Motor neuron (in vitro differentiated cells): ENCODE measurements at regions not wholly inside any gene's neighbourhood (a gene's known extent, or its start where the extent isn't known, plus 50 kb on each side); places are given as distances from the start of the nearest gene placed in this dataset.

Experiments used
- ATAC-seq, 8 experiments: fragments of 200-7000 bp; cut with Tn5 transposase; replicated peaks in 6 of 8; 2 replicates each; pipeline ENCODE4 v1.8.0; 2021; ENCODE audit warnings: mild to moderate bottlenecking in 8 of 8, moderate library complexity in 8 of 8
- H3K27ac ChIP-seq, 2 donors: fragments of 250-450 bp; sonication (Bioruptor Pico); 2 replicates each; pipeline ENCODE4 v1.9.0; 2021; ENCODE audit warnings: antibody characterized with exemption in 2 of 2, mild to moderate bottlenecking in 2 of 2, moderate library complexity in 1 of 2
- H3K4me1 ChIP-seq, 2 donors: fragments of 250-450 bp; sonication (Bioruptor Pico); replicated peaks in 1 of 2; 2 replicates each; pipeline ENCODE4 v1.6.1; 2021; ENCODE audit warnings: antibody characterized with exemption in 2 of 2, mild to moderate bottlenecking in 2 of 2, moderate library complexity in 1 of 2
- H3K4me3 ChIP-seq, 5 donors: fragments of 250-450 bp; sonication (Bioruptor Pico); 2 replicates each; pipeline ENCODE4 v1.9.0; 2021; ENCODE audit warnings: antibody characterized with exemption in 5 of 5, mild to moderate bottlenecking in 5 of 5, moderate library complexity in 4 of 5
- WGBS, 10 experiments: fragments of 450-650 bp; shearing (Covaris generic); methylation state at CpG; one replicate each; pipeline ENCODE4 v1.0.0; 2022; 5-methylcytosine and 5-hydroxymethylcytosine counted together
- in situ Hi-C, 9 experiments: fragments of 400-800 bp; cut with MboI; loops; one replicate each; pipeline ENCODE4 v1.15.0; 2021; ENCODE audit warnings: low sequenced_read_pairs in 9 of 9, low pct_unique_long_range_greater_than_20kb in 2 of 9; ENCODE audit not compliant: unreplicated experiment in 9 of 9

GRCh38 chr18:79608069-79608468 lies 71.5 kb upstream of the CTDP1 start:
- WGBS, 10 experiments, result 24 to 100% (median 83%) methylated on average over 2 to 6 of the region's 9 CpGs; no CpG with 5 or more reads in 3 of the 10 experiments
- ATAC-seq, result peak in 1 of 8 experiments; percentile 47
- no peak overlapping the region for H3K4me3 ChIP-seq
- in situ Hi-C loops, result no loop called here
- H3K4me1 ChIP-seq, result peaks cover 7 to 19% of the 10 kb centered on the region in 2 donors
- no peak overlapping the region for H3K27ac ChIP-seq

DNA sequence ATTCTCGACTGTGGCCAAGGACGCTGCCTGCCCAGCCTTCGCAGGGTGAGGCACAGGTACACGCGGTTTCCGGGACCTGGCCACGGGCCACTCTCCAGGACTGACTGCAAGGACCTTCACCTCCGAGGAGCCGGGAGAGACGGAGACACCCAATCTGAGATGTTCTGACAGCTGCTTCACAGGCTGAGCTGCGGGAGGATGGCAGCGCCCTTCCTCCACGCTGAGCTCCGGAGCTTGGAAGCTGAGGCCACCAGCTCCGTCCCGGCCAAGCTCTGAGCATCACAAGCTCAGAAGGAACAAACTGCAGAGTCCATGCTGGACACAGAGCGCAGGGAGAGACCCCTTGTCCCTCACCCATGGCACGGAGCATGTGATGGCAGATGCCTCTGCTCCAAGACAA lies 71.1 kb upstream of the CTDP1 start:
- H3K4me1 ChIP-seq, result peaks cover 7 to 19% of the 10 kb centered on the region in 2 donors
- 0 to 95% (median 80%) methylated on average over 2 to 10 of the region's 18 CpGs; no CpG with 5 or more reads in 3 of the 10 experiments for WGBS, 10 experiments
- ATAC-seq, result no peak
- H3K27ac ChIP-seq, result no peak overlapping the region
- H3K4me3 ChIP-seq, result no peak overlapping the region
- in situ Hi-C loops, result no loop called here

DNA sequence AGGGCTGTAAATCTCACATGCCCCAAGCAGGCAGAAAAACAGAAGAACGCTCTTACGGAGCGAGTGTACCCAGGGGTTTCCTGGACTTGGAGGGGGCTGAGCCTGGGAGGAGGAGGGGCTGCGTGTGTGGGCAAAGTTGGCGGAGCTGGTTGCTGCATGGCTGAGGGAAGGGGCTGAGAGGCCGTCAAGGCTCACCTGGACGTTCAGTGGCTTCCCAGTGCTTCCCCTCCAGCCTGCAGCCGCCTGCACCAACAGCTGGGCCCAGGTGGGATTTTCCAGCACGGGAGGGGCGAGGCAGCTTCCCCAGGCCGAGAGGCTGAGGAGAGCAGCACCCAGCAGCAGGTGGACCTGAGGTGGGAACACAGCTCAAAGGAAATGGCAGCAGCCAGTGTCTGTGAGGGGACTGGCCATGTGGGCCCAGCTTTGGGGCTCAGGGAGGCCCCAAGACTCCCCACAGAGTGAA lies 70.6 kb upstream of the CTDP1 start:
- WGBS, 10 experiments, result 100% methylated on average over 1 of the region's 11 CpGs; no CpG with 5 or more reads in 8 of the 10 experiments
- Histone ChIP-seq H3K4me1 (peaks cover 7 to 19% of the 10 kb centered on the region in 2 donors), H3K4me3 (no peak overlapping the region), H3K27ac (no peak overlapping the region)
- in situ Hi-C loops, result no loop called here
- no peak for ATAC-seq

GRCh38 chr18:79609841-79610281 lies 69.7 kb upstream of the CTDP1 start:
- Histone ChIP-seq H3K27ac (no peak overlapping the region), H3K4me3 (no peak overlapping the region), H3K4me1 (peaks cover 7 to 19% of the 10 kb centered on the region in 2 donors)
- in situ Hi-C loops, result no loop called here
- 50 to 90% methylated on average over 1 to 2 of the region's 16 CpGs; no CpG with 5 or more reads in 8 of the 10 experiments for WGBS, 10 experiments
- no peak for ATAC-seq

GRCh38 chr18:79610461-79611039 lies 69.1 kb upstream of the CTDP1 start:
- Histone ChIP-seq H3K27ac (no peak overlapping the region), H3K4me3 (no peak overlapping the region), H3K4me1 (peaks cover 7 to 19% of the 10 kb centered on the region in 2 donors)
- in situ Hi-C loops, result no loop called here
- peak in 3 of 8 experiments; percentile 4 to 6 (median 5) for ATAC-seq
- WGBS, 10 experiments, result 88 to 100% (median 97%) methylated on average over 1 to 4 of the region's 23 CpGs; no CpG with 5 or more reads in 4 of the 10 experiments

GRCh38 chr18:79611040-79611681 lies 68.4 kb upstream of the CTDP1 start:
- Histone ChIP-seq H3K4me3 (no peak overlapping the region), H3K27ac (no peak overlapping the region), H3K4me1 (peaks cover 7 to 19% of the 10 kb centered on the region in 2 donors)
- WGBS, 10 experiments, result 38 to 65% (median 47%) methylated on average over 3 to 6 of the region's 20 CpGs; no CpG with 5 or more reads in 7 of the 10 experiments
- ATAC-seq, result peak in 6 of 8 experiments; percentile 51 to 87 (median 81)
- in situ Hi-C loops, result no loop called here

DNA sequence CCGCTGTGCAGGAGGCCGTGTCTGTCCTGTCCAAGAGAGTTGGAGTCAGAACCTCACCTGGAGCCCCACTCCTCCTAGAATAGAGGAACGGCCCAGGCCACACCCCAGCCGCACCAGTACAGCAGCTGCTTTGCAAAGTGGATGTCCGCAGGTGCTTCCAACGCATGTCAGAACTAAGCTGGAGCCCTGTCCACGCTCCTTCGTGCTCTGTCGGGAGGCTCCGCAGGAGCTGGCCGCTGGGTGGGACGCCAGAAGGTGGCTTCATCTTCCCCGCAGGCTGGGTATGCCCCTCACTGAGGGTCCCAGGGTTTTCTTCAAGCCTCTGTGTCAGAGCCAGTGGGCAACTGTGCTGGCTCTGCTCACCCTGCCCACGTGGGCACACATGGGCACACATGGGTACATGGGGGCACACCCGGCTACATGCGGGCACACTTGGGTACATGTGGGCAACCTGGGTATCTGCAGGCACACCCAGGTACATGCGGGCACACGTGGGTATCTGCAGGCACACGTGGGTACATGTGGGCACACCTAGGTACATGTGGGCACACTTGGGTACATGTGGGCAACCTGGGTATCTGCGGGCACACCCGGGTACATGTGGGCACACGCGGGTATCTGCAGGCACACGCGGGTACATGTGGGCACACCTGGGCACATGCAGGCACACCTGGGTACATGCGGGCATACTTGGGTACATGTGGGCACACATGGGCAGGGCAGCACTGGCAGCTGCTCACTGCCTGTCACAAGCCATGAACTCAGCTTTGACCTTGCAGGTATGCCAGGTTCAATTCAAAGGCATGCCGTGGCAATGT lies 67.1 kb upstream of the CTDP1 start:
- peaks cover 7 to 19% of the 10 kb centered on the region in 2 donors for H3K4me1 ChIP-seq
- WGBS, 10 experiments, result 75 to 100% (median 92%) methylated on average over 1 to 11 of the region's 27 CpGs; no CpG with 5 or more reads in 7 of the 10 experiments
- H3K27ac ChIP-seq, result no peak overlapping the region
- in situ Hi-C loops, result no loop called here
- no peak for ATAC-seq
- H3K4me3 ChIP-seq, result no peak overlapping the region

GRCh38 chr18:79613186-79613931 lies 66.2 kb upstream of the CTDP1 start:
- Histone ChIP-seq H3K27ac (no peak overlapping the region), H3K4me1 (peaks cover 0 to 14% of the 10 kb centered on the region in 2 donors), H3K4me3 (no peak overlapping the region)
- 54 to 100% (median 88%) methylated on average over 1 to 14 of the region's 33 CpGs; no CpG with 5 or more reads in 3 of the 10 experiments for WGBS, 10 experiments
- in situ Hi-C loops, result no loop called here
- ATAC-seq, result no peak

DNA sequence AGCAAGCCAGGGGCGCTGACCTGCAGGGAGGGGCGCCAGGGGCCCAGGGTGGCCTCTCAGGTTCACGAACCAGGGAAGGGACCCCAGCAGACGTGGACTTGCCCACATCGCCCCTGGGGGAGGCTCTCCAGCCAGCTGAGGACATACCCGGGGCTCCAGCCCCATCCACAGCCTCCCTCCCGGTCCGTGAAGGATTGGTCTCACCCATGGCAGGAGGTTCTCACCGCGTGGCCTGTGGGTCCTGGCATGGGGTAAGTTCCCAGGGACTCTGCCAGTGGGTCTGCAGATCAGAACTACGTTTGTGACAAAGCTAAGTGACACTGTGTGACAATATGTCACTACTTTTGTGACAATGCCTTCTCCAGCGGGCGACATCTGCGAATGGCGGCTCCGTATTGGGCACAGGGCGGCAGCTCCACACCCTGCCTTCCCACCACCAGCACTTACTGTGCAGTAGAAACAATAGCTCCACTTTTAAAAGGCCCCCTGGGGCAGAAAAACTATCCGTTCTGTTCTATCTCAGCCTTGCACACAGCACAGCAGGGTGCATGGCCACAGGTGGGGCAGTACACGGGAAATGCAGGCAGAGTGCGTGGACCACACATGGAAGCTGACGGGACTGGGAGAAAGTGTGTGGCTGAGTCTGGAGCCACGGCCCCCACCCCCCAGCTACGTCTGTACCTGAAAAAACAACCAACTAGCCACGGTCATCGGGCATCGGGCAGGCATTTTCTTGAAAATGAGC lies 65.2 kb upstream of the CTDP1 start:
- ATAC-seq, result no peak
- no peak overlapping the region for H3K27ac ChIP-seq
- H3K4me1 ChIP-seq, result peaks cover 0 to 10% of the 10 kb centered on the region in 2 donors
- WGBS, 10 experiments, result 65 to 100% (median 87%) methylated on average over 3 to 16 of the region's 26 CpGs; no CpG with 5 or more reads in 1 of the 10 experiments
- H3K4me3 ChIP-seq, result no peak overlapping the region
- in situ Hi-C loops, result no loop called here

DNA sequence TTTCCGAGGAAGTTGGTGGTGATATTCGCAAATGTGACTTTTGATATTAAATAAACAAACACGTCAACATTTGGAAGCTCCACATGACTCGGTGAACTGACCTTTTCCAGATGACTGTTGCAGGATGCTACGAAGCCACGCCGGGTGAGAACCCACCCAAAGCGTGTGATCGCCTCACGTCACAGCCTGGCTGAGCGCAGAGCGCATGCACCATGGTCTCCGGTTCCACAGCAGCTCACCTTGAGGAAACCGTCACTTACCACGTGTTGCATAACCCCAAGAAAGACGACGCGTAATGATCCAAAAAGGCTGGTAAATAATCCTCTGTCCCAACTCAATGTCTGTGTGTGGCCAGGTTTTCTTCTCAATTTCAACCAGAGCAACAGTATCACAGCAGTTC lies 64.5 kb upstream of the CTDP1 start:
- Histone ChIP-seq H3K4me3 (no peak overlapping the region), H3K27ac (no peak overlapping the region), H3K4me1 (peaks cover 0 to 10% of the 10 kb centered on the region in 2 donors)
- WGBS, 10 experiments, result 20 to 96% (median 87%) methylated on average over 2 to 16 of the region's 18 CpGs
- ATAC-seq, result no peak
- in situ Hi-C loops, result no loop called here

DNA sequence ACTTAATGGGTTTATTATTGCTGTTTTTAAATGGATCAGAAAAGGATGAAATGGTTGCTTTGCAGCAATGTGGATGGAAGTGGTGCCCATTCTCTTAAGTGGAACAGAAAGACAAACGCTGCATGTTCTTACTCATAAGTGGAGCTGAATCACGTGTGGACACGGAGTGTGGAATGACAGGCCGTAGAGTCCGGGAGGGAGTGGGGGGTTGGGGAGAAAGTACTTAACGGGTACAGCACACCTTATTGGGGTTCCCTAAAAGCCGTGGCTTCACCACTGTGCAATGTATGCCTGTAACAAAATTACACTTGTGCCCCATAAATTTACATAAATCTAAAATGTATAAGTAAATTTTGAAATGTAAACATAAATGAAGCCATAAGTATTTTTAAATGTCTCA lies 64.0 kb upstream of the CTDP1 start:
- no peak overlapping the region for H3K4me3 ChIP-seq
- H3K4me1 ChIP-seq, result peaks cover 0 to 9% of the 10 kb centered on the region in 2 donors
- WGBS, 10 experiments, result 39 to 98% (median 79%) methylated on average over 1 to 7 of the region's 7 CpGs; no CpG with 5 or more reads in 1 of the 10 experiments
- in situ Hi-C loops, result no loop called here
- no peak overlapping the region for H3K27ac ChIP-seq
- no peak for ATAC-seq
